HG03095 (cell line): ENCODE measurements at regions not wholly inside any gene's neighbourhood (a gene's known extent, or its start where the extent isn't known, plus 50 kb on each side); places are given as distances from the start of the nearest gene placed in this dataset.
"Not testable (repeated sequence)": the region's sequence is repeated elsewhere in the genome, so short reads cannot be mapped to it uniquely, and the experiment has no call there.

Source experiments
- ATAC-seq: cut with Tn5 transposase; IDR thresholded peaks from one replicate; pipeline ENCODE4 v1.9.1; 2021; ENCODE audit warnings: moderate library complexity; ENCODE audit not compliant: unreplicated experiment

GRCh38 chr1:234907208-234907939 lies 221.3 kb downstream of the TOMM20 start:
- no peak for ATAC-seq

- no peak for ATAC-seq
Observed at GRCh38 chr1:234906654-234907053, 222.0 kb downstream of the TOMM20 start.

- ATAC-seq, result no peak
Observed at GRCh38 chr1:234902774-234903547, 225.7 kb downstream of the TOMM20 start.

- no peak for ATAC-seq
Observed at GRCh38 chr1:234901491-234902049, 227.1 kb downstream of the TOMM20 start.

- no peak for ATAC-seq
Observed at GRCh38 chr1:234900595-234900994, 228.0 kb downstream of the TOMM20 start.

- ATAC-seq, result no peak
Observed at GRCh38 chr1:234899730-234900072, 228.9 kb downstream of the TOMM20 start.

GRCh38 chr1:234899041-234899729 lies 229.5 kb downstream of the TOMM20 start:
- no peak for ATAC-seq

- no peak for ATAC-seq
Observed at GRCh38 chr1:234898455-234899033, 230.1 kb downstream of the TOMM20 start.

GRCh38 chr1:234897754-234898454 lies 230.7 kb downstream of the TOMM20 start:
- no peak for ATAC-seq

GRCh38 chr1:234897390-234897749 lies 231.3 kb downstream of the TOMM20 start:
- ATAC-seq, result no peak

- no peak for ATAC-seq
Observed at GRCh38 chr1:234896477-234897389, 231.9 kb downstream of the TOMM20 start.

GRCh38 chr1:234893725-234894630 lies 234.7 kb downstream of the TOMM20 start:
- ATAC-seq, result no peak

GRCh38 chr1:234893359-234893724 lies 235.3 kb downstream of the TOMM20 start:
- ATAC-seq, result no peak

- ATAC-seq, result no peak
Observed at GRCh38 chr1:234892642-234893041, 236.0 kb downstream of the TOMM20 start.

- ATAC-seq, result no peak
Observed at GRCh38 chr1:234891427-234891826, 237.2 kb downstream of the TOMM20 start.

GRCh38 chr1:234889643-234890042 lies 239.0 kb downstream of the TOMM20 start:
- ATAC-seq, result no peak

GRCh38 chr1:234888247-234888646 lies 240.4 kb downstream of the TOMM20 start:
- ATAC-seq, result not testable (repeated sequence)

- no peak for ATAC-seq
Observed at GRCh38 chr1:234887016-234887900, 241.4 kb downstream of the TOMM20 start.
